Nephron progenitor cell (in vitro differentiated cells): ENCODE measurements at regions not wholly inside any gene's neighbourhood (a gene's known extent, or its start where the extent isn't known, plus 50 kb on each side); places are given as distances from the start of the nearest gene placed in this dataset.

Experiments used
- DNase-seq: peaks from one replicate; pipeline ENCODE4 v3.0.0; 2021
- H3K27ac Mint-ChIP-seq: 2 replicates; pipeline ENCODE4 v1.8.0; 2021; ENCODE audit warnings: mild to moderate bottlenecking, moderate library complexity, mixed read lengths
- H3K27me3 Mint-ChIP-seq: 2 replicates; pipeline ENCODE4 v1.8.0; 2021; ENCODE audit warnings: mild to moderate bottlenecking, low read depth, mixed read lengths; ENCODE audit not compliant: poor library complexity
- H3K36me3 Mint-ChIP-seq: 2 replicates; pipeline ENCODE4 v1.8.0; 2021; ENCODE audit warnings: low read depth, mixed read lengths
- H3K4me1 Mint-ChIP-seq: 2 replicates; pipeline ENCODE4 v1.8.0; 2021; ENCODE audit warnings: mixed read lengths
- H3K4me3 Mint-ChIP-seq: 2 replicates; pipeline ENCODE4 v1.8.0; 2021; ENCODE audit warnings: mild to moderate bottlenecking, moderate library complexity, mixed read lengths
- H3K9me3 Mint-ChIP-seq: 2 replicates; pipeline ENCODE4 v1.8.0; 2021; ENCODE audit warnings: mild to moderate bottlenecking, moderate library complexity, mixed read lengths
- CTCF ChIP-seq: fragments of 200-600 bp; sonication (generic); IDR thresholded peaks from 2 replicates; pipeline ENCODE4 v1.5.0; 2021; ENCODE audit warnings: antibody characterized with exemption

GRCh38 chr14:76323331-76324050 is 52.4 kb upstream of the ESRRB start:
- DNase-seq: no peak
- peaks cover 1% of the 10 kb centered on the region for H3K4me1 Mint-ChIP-seq
- no peak overlapping the region for H3K4me3 Mint-ChIP-seq
- no peaks in the 10 kb centered on the region for H3K9me3 Mint-ChIP-seq
- no peak for TF ChIP-seq CTCF
- H3K27ac Mint-ChIP-seq: no peak overlapping the region
- peaks cover 95% of the 10 kb centered on the region for H3K27me3 Mint-ChIP-seq
- no peaks in the 10 kb centered on the region for H3K36me3 Mint-ChIP-seq

GRCh38 chr14:76324133-76324532 is 51.8 kb upstream of the ESRRB start:
- Mint-ChIP-seq H3K27me3 (peaks cover 96% of the 10 kb centered on the region), H3K36me3 (no peaks in the 10 kb centered on the region), H3K4me1 (peaks cover 7% of the 10 kb centered on the region), H3K9me3 (no peaks in the 10 kb centered on the region), H3K4me3 (no peak overlapping the region), H3K27ac (no peak overlapping the region)
- TF ChIP-seq CTCF: no peak
- DNase-seq: no peak
